Astrocyte (in vitro differentiated cells and primary cell): ENCODE measurements at regions not wholly inside any gene's neighbourhood (a gene's known extent, or its start where the extent isn't known, plus 50 kb on each side); places are given as distances from the start of the nearest gene placed in this dataset.

Experiments used
- DNase-seq: peaks from one replicate; pipeline ENCODE4 v3.0.0-alpha.2; 2010; ENCODE audit warnings: low read depth
- FAIRE-seq: peaks from 2 replicates; lab custom pipeline; 2011; peaks lifted over from hg19 to GRCh38; lab: Jason Lieb, UNC
- H2AFZ ChIP-seq: 2 replicates; pipeline ENCODE4 v1.6.0; 2012; ENCODE audit warnings: low read depth, low read length, inconsistent platforms
- H3K27ac ChIP-seq: 2 replicates; pipeline ENCODE4 v1.5.1; 2011; ENCODE audit warnings: low read depth, low read length, inconsistent platforms
- H3K27me3 ChIP-seq: 2 replicates; pipeline ENCODE4 v1.6.0; 2011; ENCODE audit warnings: low read length, inconsistent platforms; ENCODE audit not compliant: insufficient read depth
- H3K36me3 ChIP-seq: 2 replicates; pipeline ENCODE4 v1.5.1; 2011; ENCODE audit warnings: low read length, inconsistent platforms; ENCODE audit not compliant: insufficient read depth
- H3K4me1 ChIP-seq: 2 replicates; pipeline ENCODE4 v1.5.1; 2011; ENCODE audit warnings: low read length, inconsistent platforms; ENCODE audit not compliant: insufficient read depth
- H3K4me2 ChIP-seq: 2 replicates; pipeline ENCODE4 v1.6.0; 2012; ENCODE audit warnings: low read length, inconsistent platforms
- H3K4me3 ChIP-seq: 2 replicates; pipeline ENCODE4 v1.5.1; 2011; ENCODE audit warnings: low read depth, mild to moderate bottlenecking, low read length, inconsistent platforms; ENCODE audit not compliant: insufficient read depth
- H3K79me2 ChIP-seq: 2 replicates; pipeline ENCODE4 v1.6.0; 2012; ENCODE audit warnings: mild to moderate bottlenecking, low read length, inconsistent platforms; ENCODE audit not compliant: insufficient read depth
- H3K9ac ChIP-seq: 2 replicates; pipeline ENCODE4 v1.6.0; 2012; ENCODE audit warnings: mild to moderate bottlenecking, low read length, inconsistent platforms
- H3K9me3 ChIP-seq: 2 replicates; pipeline ENCODE4 v1.5.1; 2012; ENCODE audit warnings: low read depth, mild to moderate bottlenecking, low read length, inconsistent platforms; ENCODE audit not compliant: insufficient read depth
- H4K20me1 ChIP-seq: 2 replicates; pipeline ENCODE4 v1.6.0; 2012; ENCODE audit warnings: low read length, inconsistent platforms; ENCODE audit not compliant: insufficient read depth
- H3K27ac Mint-ChIP-seq: one replicate; pipeline ENCODE4 v1.8.0; 2021; ENCODE audit warnings: mild to moderate bottlenecking, mixed read lengths; ENCODE audit not compliant: unreplicated experiment
- H3K27me3 Mint-ChIP-seq: one replicate; pipeline ENCODE4 v1.8.0; 2021; ENCODE audit warnings: low read depth, mixed read lengths; ENCODE audit not compliant: unreplicated experiment
- H3K36me3 Mint-ChIP-seq: one replicate; pipeline ENCODE4 v1.8.0; 2021; ENCODE audit warnings: low read depth, mixed read lengths; ENCODE audit not compliant: unreplicated experiment
- H3K4me1 Mint-ChIP-seq: one replicate; pipeline ENCODE4 v1.8.0; 2021; ENCODE audit warnings: low read depth, mixed read lengths; ENCODE audit not compliant: unreplicated experiment
- H3K4me3 Mint-ChIP-seq: one replicate; pipeline ENCODE4 v1.8.0; 2021; ENCODE audit warnings: mild to moderate bottlenecking, moderate library complexity, mixed read lengths; ENCODE audit not compliant: unreplicated experiment
- H3K9me3 Mint-ChIP-seq: one replicate; pipeline ENCODE4 v1.8.0; 2021; ENCODE audit warnings: mild to moderate bottlenecking, mixed read lengths; ENCODE audit not compliant: unreplicated experiment
- EZH2 ChIP-seq: IDR thresholded peaks from 2 replicates; pipeline ENCODE4 v1.6.1; 2012; ENCODE audit warnings: mild to moderate bottlenecking, low read length, inconsistent platforms; ENCODE audit not compliant: insufficient read depth
- TF ChIP-seq, protein P1 (sequence below): IDR thresholded peaks from 2 replicates; pipeline ENCODE4 v1.5.1; 2011; ENCODE audit warnings: low read depth, mild to moderate bottlenecking, inconsistent platforms, low read length, moderate library complexity; ENCODE audit not compliant: insufficient read depth

DNA sequence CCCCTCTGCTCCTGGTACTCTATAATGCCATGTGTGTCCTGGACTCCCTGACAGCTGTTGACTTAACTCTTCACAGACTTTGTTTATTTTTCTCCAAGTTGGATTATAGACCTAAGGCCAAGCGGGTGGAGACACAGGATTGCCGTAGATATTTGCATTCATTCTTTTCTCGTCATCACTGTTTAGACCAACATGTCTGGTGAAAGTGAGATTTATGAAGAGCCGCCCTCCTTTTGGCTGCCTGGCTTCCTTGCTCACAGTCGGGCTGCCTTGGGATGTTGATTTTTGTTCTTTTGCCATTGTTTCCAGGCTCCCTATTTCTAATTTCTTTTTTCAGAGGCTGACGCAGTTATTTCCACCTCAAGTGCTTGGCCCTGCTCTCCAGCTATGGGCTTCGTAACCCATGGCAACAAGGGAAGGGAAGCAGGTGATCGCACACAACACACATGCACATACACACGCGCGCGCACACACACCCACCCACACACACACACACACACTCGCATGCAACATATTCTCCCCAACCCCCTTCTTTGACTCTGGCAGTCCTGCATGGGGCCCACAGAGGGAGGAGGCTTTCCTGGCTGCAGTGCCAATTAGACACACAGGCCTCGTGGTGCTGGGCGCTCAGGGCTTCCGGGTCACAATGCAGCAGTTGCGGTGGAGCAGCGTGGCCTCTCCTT lies 296.5 kb downstream of the MTX2 start:
- Histone ChIP-seq H3K27me3 (no peaks in the 10 kb centered on the region), H3K9ac (no peak overlapping the region), H3K36me3 (no peaks in the 10 kb centered on the region), H3K9me3 (no peaks in the 10 kb centered on the region), H3K4me2 (no peak overlapping the region), H2AFZ (no peak overlapping the region), H4K20me1 (no peaks in the 10 kb centered on the region), H3K4me1 (peaks cover 9% of the 10 kb centered on the region), H3K27ac (no peak overlapping the region), H3K4me3 (no peak overlapping the region), H3K79me2 (no peaks in the 10 kb centered on the region)
- FAIRE-seq = no peak
- H3K4me1 Mint-ChIP-seq = peaks cover 21% of the 10 kb centered on the region
- H3K4me3 Mint-ChIP-seq = no peak overlapping the region
- H3K9me3 Mint-ChIP-seq = no peaks in the 10 kb centered on the region
- no peak overlapping the region for H3K27ac Mint-ChIP-seq
- no peaks in the 10 kb centered on the region for H3K36me3 Mint-ChIP-seq
- H3K27me3 Mint-ChIP-seq = peaks cover 4% of the 10 kb centered on the region
- TF ChIP-seq, protein P1, sequence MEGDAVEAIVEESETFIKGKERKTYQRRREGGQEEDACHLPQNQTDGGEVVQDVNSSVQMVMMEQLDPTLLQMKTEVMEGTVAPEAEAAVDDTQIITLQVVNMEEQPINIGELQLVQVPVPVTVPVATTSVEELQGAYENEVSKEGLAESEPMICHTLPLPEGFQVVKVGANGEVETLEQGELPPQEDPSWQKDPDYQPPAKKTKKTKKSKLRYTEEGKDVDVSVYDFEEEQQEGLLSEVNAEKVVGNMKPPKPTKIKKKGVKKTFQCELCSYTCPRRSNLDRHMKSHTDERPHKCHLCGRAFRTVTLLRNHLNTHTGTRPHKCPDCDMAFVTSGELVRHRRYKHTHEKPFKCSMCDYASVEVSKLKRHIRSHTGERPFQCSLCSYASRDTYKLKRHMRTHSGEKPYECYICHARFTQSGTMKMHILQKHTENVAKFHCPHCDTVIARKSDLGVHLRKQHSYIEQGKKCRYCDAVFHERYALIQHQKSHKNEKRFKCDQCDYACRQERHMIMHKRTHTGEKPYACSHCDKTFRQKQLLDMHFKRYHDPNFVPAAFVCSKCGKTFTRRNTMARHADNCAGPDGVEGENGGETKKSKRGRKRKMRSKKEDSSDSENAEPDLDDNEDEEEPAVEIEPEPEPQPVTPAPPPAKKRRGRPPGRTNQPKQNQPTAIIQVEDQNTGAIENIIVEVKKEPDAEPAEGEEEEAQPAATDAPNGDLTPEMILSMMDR = no peak
- no peak for TF ChIP-seq EZH2
- peak; percentile 44 for DNase-seq

DNA sequence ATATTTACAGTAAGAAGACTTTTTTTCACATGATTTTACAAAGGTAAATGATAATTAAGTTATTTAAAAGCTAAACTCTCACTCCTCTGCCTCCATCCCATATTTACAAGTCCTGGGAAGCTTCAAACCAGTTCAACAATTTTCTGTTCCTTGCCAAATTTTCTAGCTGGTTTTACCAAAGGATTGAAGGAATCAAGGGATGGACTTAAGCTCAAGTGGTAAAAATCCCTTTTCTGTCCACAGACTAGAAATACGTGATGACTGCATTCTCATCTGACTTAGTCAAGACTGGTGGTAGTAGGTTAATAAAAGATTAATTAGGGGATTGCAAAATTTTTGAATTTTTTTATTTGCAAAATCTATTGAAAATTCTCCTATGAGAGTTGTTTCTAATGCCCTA lies 297.3 kb downstream of the MTX2 start:
- Mint-ChIP-seq H3K4me3 (no peak overlapping the region), H3K27ac (no peak overlapping the region), H3K27me3 (peaks cover 4% of the 10 kb centered on the region), H3K4me1 (peaks cover 21% of the 10 kb centered on the region), H3K36me3 (no peaks in the 10 kb centered on the region), H3K9me3 (no peaks in the 10 kb centered on the region)
- Histone ChIP-seq H3K4me3 (no peak overlapping the region), H3K9ac (no peak overlapping the region), H3K9me3 (no peaks in the 10 kb centered on the region), H4K20me1 (no peaks in the 10 kb centered on the region), H3K27me3 (no peaks in the 10 kb centered on the region), H2AFZ (no peak overlapping the region), H3K4me1 (peaks cover 9% of the 10 kb centered on the region), H3K79me2 (no peaks in the 10 kb centered on the region), H3K27ac (no peak overlapping the region), H3K4me2 (no peak overlapping the region), H3K36me3 (no peaks in the 10 kb centered on the region)
- DNase-seq = no peak
- FAIRE-seq = no peak
- no peak for TF ChIP-seq EZH2
- TF ChIP-seq, protein P1 = no peak

DNA sequence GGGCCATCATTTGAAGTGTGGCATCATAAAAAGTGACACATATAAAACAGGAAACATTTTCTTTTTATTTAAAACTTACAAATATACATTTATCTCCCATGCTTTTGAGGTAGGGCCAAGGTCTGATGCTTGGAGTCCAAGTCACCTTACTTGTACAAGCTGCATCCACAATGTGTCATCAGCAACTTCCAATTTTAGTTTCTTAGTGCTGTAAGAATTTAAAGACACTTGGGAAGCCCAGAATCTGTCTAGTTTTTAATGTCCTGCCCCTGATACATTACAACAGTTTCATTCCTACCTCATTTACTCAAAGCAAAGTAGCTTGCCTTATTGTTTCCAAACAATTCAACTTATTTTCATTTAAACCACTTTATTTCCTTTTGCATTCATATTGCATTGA lies 297.7 kb downstream of the MTX2 start:
- H3K27ac Mint-ChIP-seq = no peak overlapping the region
- Histone ChIP-seq H3K79me2 (no peaks in the 10 kb centered on the region), H2AFZ (no peak overlapping the region), H4K20me1 (no peaks in the 10 kb centered on the region), H3K9ac (no peak overlapping the region), H3K4me1 (peaks cover 9% of the 10 kb centered on the region), H3K4me2 (no peak overlapping the region), H3K9me3 (no peaks in the 10 kb centered on the region), H3K27ac (no peak overlapping the region), H3K27me3 (no peaks in the 10 kb centered on the region), H3K36me3 (no peaks in the 10 kb centered on the region), H3K4me3 (no peak overlapping the region)
- H3K4me1 Mint-ChIP-seq = peaks cover 17% of the 10 kb centered on the region
- TF ChIP-seq, protein P1 = no peak
- no peak for TF ChIP-seq EZH2
- peaks cover 4% of the 10 kb centered on the region for H3K27me3 Mint-ChIP-seq
- FAIRE-seq (no peak), DNase-seq (peak; percentile 41)
- no peak overlapping the region for H3K4me3 Mint-ChIP-seq
- H3K9me3 Mint-ChIP-seq = no peaks in the 10 kb centered on the region
- H3K36me3 Mint-ChIP-seq = no peaks in the 10 kb centered on the region
